ENCODE measurements at regions not wholly inside any gene's neighbourhood (a gene's known extent, or its start where the extent isn't known, plus 50 kb on each side); places are given as distances from the start of the nearest gene placed in this dataset.

DNA sequence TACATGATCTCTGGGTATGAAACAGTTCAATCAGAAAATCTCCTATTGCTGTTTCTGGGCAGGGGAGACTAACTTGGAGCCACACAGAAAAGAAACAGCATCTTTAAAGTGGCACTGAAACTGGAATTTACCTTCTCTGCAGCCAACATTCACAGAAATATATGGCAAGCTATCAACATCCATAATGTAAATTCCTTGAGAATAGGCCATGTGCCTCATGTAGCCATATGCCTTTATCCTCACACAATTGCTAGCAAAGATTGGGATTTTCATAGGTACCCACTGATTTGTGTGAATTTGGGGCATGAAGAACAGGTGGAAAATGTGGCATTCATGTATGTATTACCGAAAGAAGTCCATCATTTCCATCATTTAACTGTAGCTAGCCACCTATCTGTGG, 386.3 kb upstream of the TMCO5A start:
- H3F3A ChIP-seq (ENCODE audit: control insufficient read depth, insufficient read depth), result no peaks in the 10 kb centered on the region
- H3K4me1 ChIP-seq (ENCODE audit: control insufficient read depth, low read length), result no peaks in the 10 kb centered on the region
- H3K9me2 ChIP-seq (replicated peaks; ENCODE audit: control insufficient read depth, low read length), result no peaks in the 10 kb centered on the region
- H3K9me3 ChIP-seq (ENCODE audit: control insufficient read depth, insufficient read depth, low read length), result peaks cover 3% of the 10 kb centered on the region; the same call in 1 of the 2 replicates
- no peak overlapping the region for H3K27ac ChIP-seq (ENCODE audit: low read depth, low read length)
- H3K4me2 ChIP-seq (ENCODE audit: low read length), result no peak overlapping the region
- no peaks in the 10 kb centered on the region for H3K27me3 ChIP-seq (ENCODE audit: control insufficient read depth, low read length)
- H3K36me3 ChIP-seq (ENCODE audit: control insufficient read depth, low read length), result no peaks in the 10 kb centered on the region
- TF ChIP-seq EZH2phosphoT487 (IDR thresholded peaks at IDR 0.05; ENCODE audit: borderline replicate concordance, low read length), result no peak
- TF ChIP-seq, protein P1, sequence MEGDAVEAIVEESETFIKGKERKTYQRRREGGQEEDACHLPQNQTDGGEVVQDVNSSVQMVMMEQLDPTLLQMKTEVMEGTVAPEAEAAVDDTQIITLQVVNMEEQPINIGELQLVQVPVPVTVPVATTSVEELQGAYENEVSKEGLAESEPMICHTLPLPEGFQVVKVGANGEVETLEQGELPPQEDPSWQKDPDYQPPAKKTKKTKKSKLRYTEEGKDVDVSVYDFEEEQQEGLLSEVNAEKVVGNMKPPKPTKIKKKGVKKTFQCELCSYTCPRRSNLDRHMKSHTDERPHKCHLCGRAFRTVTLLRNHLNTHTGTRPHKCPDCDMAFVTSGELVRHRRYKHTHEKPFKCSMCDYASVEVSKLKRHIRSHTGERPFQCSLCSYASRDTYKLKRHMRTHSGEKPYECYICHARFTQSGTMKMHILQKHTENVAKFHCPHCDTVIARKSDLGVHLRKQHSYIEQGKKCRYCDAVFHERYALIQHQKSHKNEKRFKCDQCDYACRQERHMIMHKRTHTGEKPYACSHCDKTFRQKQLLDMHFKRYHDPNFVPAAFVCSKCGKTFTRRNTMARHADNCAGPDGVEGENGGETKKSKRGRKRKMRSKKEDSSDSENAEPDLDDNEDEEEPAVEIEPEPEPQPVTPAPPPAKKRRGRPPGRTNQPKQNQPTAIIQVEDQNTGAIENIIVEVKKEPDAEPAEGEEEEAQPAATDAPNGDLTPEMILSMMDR (IDR thresholded peaks at IDR 0.05; ENCODE audit: low read depth, low read length, poor library complexity, severe bottlenecking), result no peak
- H4K20me1 ChIP-seq (ENCODE audit: control insufficient read depth, insufficient read depth, low read depth, low read length), result no peaks in the 10 kb centered on the region
- no peaks in the 10 kb centered on the region for H3K79me2 ChIP-seq (ENCODE audit: control insufficient read depth, low read length)
- no peak overlapping the region for H3K4me3 ChIP-seq (ENCODE audit: low read length)

DNA sequence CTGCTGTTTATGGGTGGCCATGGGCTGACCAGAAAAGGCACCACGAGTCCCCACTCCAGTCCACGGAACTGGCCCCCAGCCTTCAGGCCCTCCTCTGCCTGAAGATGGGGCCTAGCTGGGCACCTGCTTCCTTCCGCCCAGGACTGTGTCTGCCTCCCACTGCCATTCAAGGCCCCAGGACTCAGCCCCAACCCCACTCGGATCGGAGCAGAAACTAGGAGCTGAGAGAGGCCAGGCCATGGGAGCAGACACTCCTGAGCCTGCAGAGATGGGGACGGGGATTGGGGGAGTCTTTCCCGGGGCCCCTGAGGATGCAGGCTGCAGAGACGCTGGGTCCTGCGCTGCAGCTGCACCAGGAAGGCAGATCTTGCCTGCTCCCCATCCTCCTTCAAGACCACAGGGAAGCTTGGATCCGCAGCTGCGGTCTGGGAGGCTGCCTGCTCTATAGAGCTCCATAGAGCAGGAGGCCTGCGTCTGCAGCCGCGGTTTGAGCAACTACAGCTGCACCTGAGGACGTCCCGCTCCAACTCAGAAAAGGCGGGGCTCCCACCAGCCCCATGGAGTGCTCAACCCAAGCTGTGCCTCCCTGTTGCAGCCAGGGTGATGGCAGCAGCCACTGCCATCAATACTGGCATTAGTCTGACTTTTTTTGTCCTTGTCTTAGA, 383.9 kb upstream of the TMCO5A start:
- no peaks in the 10 kb centered on the region for H3K36me3 ChIP-seq (ENCODE audit: control insufficient read depth, low read length)
- TF ChIP-seq EZH2phosphoT487 (IDR thresholded peaks at IDR 0.05; ENCODE audit: borderline replicate concordance, low read length), result no peak
- TF ChIP-seq, protein P1 (IDR thresholded peaks at IDR 0.05; ENCODE audit: low read depth, low read length, poor library complexity, severe bottlenecking), result no peak

DNA sequence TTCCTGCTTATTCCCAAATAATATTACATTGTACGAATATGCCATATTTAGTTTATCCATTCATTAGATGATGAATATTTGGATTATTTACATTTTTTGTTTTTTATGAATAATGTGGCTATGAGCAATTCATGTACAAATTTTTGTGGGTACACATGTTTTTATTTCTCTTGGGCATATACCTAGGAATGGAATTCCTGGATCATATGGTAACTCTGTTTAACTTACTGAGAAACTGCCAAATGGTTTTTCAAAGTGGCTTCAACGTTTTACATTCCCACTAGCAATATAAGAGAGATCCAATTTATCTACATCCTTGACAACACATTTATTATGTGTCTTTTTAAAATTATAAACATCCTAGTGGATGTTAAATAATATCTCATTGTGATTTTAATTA, 362.0 kb upstream of the TMCO5A start:
- no peaks in the 10 kb centered on the region for H3K36me3 ChIP-seq (ENCODE audit: control insufficient read depth, low read length)
- no peaks in the 10 kb centered on the region for H3K79me2 ChIP-seq (ENCODE audit: control insufficient read depth, low read length)
- no peaks in the 10 kb centered on the region for H3K27me3 ChIP-seq (ENCODE audit: control insufficient read depth, low read length)
- no peaks in the 10 kb centered on the region for H3K9me2 ChIP-seq (replicated peaks; ENCODE audit: control insufficient read depth, low read length)
- no peak overlapping the region for H3K4me3 ChIP-seq (ENCODE audit: low read length)
- TF ChIP-seq EZH2phosphoT487 (IDR thresholded peaks at IDR 0.05; ENCODE audit: borderline replicate concordance, low read length), result no peak
- TF ChIP-seq, protein P1 (IDR thresholded peaks at IDR 0.05; ENCODE audit: low read depth, low read length, poor library complexity, severe bottlenecking), result no peak
- no peaks in the 10 kb centered on the region for H3K9me3 ChIP-seq (ENCODE audit: control insufficient read depth, insufficient read depth, low read length)
- no peaks in the 10 kb centered on the region for H4K20me1 ChIP-seq (ENCODE audit: control insufficient read depth, insufficient read depth, low read depth, low read length)
- H3K27ac ChIP-seq (ENCODE audit: low read depth, low read length), result no peak overlapping the region
- H3F3A ChIP-seq (ENCODE audit: control insufficient read depth, insufficient read depth), result no peaks in the 10 kb centered on the region
- H3K4me1 ChIP-seq (ENCODE audit: control insufficient read depth, low read length), result no peaks in the 10 kb centered on the region
- no peak overlapping the region for H3K4me2 ChIP-seq (ENCODE audit: low read length)

More for the DNA sequence above, 383.9 kb upstream of the TMCO5A start:
- Histone ChIP-seq H3K27ac (ENCODE audit: low read depth, low read length) (no peak overlapping the region), H3K27me3 (ENCODE audit: control insufficient read depth, low read length) (no peaks in the 10 kb centered on the region), H3K9me2 (replicated peaks; ENCODE audit: control insufficient read depth, low read length) (no peaks in the 10 kb centered on the region), H3K4me2 (ENCODE audit: low read length) (no peak overlapping the region), H3K4me3 (ENCODE audit: low read length) (no peak overlapping the region), H3K4me1 (ENCODE audit: control insufficient read depth, low read length) (no peaks in the 10 kb centered on the region), H3F3A (ENCODE audit: control insufficient read depth, insufficient read depth) (no peaks in the 10 kb centered on the region), H3K79me2 (ENCODE audit: control insufficient read depth, low read length) (no peaks in the 10 kb centered on the region), H3K9me3 (ENCODE audit: control insufficient read depth, insufficient read depth, low read length) (peaks cover 3% of the 10 kb centered on the region; the same call in 1 of the 2 replicates), H4K20me1 (ENCODE audit: control insufficient read depth, insufficient read depth, low read depth, low read length) (no peaks in the 10 kb centered on the region)
